ENCODE measurements at regions not wholly inside any gene's neighbourhood (a gene's known extent, or its start where the extent isn't known, plus 50 kb on each side); places are given as distances from the start of the nearest gene placed in this dataset.
"Not testable (repeated sequence)": the region's sequence is repeated elsewhere in the genome, so short reads cannot be mapped to it uniquely, and the experiment has no call there.

DNA sequence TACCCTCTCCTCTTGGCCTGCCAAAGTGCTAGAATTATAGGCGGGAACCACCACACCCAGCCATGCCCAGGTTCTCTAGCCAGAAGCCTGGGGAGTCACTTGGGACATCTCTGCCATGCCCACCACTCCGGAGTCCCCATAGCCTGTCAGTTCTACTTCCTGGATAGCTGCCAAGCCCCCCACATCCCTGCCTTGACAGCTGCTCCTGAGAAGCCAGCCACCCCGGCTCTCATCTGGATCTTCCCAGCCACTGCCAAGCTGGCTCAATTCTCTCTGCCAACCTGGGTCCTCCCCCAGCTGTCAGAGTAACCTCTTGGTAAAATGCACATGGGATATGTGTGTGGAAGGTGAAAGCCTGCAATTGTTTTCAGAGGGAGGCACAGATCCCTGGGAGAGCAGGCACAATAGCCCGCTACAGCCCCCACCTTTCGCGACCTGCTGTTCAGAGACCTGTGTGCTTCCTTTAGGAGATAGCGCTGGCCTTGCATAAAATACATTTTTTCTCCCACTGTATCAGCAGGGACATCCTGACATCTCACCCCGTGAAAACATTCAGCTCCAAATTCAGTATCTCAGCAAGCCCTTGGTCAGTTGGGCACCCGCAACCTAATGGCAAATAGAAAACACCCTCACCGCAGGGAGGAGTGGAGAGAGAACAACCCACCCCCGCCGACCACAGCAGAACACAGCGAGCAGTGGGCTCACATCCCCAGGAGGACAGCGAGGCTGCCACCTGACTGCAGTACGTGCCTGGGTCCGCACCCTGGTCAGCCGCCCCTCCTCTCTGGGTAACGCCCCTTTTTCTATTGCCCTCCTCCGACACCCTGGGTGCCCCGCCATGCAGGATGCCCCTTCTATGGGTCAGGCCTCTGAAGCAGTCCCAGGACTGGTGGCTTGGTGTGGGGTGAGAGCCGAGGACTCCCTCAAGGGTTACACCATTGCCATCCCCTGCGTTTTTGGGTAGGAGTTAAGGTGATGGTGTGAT, 1342.2 kb downstream of the BRD1 start:
- peak; percentile 10 for DNase-seq

DNA sequence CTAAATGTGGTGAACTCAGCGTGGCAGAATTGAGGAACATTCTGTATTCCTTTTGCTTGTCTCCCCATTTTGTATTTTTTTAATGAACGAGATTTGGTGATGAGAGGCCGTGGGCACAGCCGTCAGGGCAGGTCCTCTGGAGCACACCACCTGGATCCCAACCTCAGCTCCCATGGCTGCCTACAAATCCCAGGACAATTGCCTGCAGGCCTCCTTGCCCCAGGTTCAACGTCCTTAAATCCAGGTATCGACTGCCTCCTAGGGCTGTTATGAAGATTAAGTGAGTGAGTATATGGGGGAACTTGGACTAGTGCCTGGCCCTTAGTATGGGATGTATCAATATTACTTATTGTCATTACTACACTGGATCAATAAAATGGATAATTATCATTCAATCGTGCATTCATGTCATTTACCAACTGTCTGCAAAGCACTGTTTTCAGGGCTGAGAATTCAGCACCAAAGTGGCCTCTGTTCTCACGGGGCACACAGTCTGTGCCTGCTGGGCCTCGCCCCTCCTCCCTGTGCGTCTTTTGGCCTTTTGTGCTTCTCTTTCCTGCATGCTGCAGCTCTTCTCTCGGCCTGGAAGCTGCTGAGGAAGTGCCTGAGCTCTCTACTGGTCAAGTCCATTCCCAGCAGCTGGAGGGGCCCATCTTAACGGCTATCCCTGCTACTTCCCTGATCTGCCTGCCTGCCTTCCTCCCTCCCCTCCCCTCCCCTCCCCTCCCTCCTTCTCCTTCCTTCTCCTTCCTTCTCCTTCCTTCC, 1343.7 kb downstream of the BRD1 start:
- DNase-seq, result no peak

DNA sequence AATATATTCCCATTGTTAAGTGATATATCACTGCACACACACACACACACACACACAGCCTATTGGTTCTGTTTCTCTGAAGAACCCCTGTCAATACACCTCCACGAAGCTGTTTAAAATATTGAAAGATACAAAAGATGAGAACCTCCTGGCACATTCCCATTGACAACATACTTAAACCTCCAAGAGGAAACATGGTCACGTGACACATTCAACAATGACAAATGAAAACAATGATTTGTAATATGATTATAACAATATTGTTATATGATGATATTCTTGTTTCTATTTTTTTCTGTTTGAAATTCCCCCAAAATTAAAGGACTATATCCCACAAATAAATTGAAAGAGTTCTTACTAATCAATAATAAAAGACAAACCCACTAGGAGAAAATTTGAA, 1344.9 kb downstream of the BRD1 start:
- DNase-seq, result no peak

DNA sequence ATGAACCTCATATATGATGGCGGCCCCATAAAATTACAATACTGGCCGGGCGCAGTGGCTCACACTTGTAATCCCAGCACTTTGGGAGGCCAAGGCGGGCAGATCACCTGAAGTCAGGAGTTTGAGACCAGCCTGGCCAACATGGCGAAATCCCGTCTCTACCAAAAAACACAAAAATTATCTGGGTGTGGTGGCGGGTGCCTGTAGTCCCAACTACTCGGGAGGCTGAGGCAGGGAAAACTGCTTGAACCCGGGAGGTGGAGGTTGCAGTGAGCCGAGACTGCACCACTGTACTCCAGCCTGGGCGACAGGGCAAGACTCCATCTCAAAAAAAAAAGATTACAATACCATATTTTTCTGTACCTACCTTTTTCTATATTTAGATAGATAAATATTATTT, 1345.5 kb downstream of the BRD1 start:
- DNase-seq, result not testable (repeated sequence)

DNA sequence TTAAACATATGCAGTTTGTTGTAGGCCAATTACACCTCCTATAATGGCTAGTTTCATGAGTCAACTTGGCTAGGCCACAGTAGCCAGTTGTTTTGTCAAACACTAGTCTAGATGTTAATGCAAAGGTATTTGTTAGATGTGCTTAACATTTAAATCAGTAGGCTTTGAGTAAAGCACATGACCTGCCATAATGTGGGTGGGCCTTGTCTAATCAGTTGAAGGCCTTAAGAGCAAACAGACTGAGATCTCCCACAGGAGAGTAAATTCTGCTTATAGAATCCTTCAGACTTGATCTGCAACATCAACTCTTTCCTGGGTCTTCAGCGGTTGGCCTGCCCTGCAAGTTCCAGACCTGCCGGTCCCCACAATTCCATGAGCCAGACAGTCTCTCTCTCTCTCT, 1345.9 kb downstream of the BRD1 start:
- no peak for DNase-seq

DNA sequence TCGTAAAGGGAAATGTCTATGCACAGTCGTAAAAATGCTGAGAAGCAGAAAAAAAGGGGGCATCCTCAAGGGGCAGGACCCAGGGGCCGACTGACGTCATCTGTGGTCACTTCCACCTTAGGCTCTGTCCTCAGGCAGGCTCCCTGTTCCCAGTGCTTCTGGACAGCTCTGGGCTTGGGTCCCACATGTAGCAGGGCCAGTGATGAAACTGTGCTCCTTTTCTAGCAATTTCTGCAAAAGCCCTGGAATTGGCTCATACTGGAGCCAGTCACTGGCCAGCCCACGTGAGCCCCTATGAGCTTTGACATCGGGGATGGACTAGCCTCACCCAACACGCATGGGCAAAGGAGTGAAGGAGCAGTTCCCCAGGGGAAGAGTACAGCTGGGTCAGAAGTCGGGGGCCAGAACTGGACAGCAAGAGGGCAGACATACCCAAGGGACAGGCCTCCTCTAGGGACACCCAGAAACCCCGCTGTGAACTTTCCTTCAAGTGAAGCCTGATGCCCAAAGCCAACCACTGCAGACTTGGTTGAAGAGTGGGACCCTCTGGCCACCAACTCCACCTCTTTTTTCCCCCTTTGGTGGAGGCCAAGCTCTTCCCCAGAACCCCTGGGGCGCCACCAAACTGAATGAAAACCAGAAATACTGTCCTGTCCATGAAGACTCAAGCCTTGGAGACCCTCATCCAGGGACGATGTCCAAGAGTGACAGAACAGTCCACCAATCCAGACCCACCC, 1349.0 kb downstream of the BRD1 start:
- no peak for DNase-seq

DNA sequence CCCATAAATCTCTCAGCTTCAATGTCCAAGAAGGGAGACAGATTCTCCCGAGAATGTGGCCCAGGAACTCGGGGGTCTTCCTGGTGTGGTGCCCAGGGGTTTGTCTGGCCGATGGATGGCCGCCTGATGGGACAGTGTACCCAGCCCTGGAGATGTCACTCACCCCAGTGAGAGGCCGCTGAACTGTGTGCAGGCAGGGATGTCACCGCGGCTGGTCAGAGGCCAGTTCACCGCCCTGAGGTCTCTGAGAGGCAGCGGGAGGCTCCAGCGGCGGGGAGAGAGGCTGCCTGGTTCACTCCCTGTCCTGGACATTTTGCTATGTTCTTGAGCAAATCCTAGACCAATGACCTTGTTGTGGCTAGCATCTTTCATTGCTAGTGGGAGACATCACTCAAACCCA, 1349.5 kb downstream of the BRD1 start:
- no peak for DNase-seq

DNA sequence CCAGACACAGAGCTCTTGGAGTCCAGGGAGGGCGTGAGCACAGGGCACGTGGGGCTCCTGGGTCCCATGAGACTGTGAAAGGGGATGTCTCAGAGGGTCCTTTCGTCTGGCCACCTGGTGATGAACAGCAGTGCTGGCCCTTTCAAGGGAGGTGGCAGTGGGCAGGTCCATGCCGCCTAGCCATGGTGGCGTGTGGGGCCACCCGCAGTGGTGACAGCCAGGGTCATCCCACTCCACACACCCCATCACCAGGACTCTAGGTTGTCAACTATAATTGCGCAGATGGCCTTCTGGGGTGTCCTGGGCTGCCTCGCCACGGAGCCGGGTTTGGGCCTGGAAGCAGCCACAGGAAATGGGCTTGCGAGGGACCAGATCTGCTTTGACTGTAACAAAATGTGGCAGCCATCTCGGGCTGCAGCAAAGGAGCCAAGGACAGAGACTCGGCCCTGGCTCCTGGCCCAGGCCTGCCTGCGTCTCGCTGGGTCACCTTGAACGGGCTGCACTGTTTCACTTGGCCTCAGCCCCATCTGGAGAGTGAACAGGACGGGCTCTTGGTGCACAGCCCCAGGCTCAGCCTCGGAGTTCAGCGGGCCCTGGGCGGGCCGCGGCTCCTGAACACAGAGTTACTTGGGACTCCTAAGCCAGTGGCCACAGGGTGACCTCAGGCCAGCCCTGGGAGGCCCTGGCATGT, 1350.5 kb downstream of the BRD1 start:
- no peak for DNase-seq

DNA sequence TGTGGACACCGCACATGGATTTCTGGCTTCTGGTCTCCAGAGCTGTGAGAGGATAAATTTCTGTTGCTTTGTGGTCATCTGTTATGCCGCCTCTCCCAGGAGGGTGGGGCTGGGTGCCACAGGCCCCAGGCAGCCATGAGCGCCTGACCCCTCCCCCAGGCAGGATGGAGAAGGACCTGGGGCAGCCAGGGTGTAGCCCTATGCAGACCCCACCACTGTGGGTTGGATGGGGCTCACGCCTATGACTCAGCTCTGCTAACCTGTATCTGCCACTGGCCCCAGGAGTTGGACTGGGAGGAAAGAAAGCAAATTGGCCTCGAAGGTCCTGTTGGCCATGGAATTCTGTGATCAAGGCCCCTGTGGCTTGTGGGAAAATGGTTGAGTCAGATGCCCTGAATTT, 1351.1 kb downstream of the BRD1 start:
- DNase-seq, result no peak

DNA sequence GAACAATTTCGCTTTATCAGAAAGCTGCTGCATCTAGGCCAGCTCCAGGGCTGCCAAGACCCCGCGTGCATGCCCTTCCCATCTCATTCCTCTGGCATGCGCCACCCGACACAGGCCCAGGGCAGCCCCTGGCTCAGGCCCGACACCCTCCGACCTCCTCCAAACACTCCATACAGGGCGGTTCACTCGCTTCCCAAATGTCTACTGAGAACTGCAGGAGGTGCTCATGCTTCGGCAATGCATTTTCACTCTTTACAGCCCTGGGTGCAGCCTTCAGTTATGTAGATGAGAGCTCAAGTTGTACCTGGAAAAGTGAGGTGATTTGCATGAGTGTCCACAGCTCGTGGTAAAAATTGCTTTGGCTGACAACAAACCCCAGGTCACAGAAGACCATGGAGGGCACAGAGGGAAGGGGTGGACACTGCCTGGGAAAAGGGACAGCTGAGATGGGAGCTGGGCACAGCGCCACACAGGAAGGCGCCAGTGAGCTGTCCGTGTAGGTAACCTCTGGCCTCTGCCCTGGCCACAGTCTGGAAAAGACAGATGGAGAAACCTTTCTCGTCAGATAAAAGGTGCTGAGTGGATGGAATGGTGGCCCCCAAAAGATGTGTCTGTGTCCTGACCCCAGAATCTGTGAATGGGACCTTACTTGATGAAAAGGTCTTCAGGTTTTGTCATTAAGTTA, 1351.9 kb downstream of the BRD1 start:
- DNase-seq, result no peak

DNA sequence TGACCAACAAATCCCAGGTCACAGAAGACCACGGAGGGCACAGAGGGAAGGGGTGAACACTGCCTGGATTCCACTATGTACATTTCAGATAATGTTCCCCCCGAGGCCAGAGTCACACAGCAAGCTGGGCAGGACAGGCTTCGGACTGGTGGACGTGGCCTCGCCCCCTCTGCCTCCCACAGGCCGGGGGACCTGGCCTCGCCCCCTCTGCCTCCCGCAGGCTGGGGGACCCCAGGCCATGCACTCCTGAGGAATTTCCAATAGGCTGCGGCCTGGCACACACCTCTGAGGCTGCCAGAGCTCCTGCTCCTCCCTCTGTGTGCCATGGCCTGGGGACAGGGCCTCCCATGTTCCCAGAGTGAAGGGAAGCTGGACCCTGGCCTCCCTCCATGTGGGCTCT, 1352.8 kb downstream of the BRD1 start:
- no peak for DNase-seq

DNA sequence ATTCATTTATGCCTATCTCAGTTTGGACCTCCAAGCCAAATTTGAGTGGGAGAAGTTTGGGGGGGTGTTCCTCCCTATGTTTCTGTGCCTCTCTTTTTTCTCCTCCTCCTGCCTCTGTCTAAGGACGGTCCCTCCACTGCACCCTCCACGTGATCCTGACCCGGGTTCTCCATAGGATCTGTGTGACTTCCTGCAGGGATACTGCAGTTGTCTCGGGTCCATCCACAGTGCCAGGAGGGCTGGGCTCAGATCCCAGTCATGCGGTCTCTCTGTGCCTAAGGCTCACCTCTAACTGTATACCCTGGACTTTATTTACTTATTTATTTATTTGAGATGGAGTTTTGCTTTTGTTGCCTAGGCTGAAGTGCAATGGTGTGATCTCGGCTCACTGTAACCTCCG, 1354.5 kb downstream of the BRD1 start:
- no peak for DNase-seq

DNA sequence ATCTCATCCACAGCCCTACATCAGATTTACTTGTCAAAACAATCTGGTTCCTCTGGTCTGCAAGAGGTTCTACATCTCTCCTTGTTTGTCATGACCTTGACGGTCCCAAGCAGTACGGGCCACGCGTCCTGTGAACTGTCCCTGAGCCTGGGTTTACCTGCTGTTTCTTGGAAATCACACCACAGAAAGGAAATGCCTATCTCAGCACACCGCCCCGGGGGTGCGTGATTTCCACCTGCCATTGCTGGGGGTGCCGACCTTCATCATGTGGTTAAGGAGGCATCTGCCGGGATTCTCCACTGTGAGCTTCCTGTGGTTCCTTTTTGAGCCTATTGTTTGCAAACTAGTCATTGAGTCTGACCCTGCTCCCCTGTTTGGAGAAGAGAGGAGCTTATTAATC, 1363.4 kb downstream of the BRD1 start:
- peak; percentile 6 for DNase-seq

DNA sequence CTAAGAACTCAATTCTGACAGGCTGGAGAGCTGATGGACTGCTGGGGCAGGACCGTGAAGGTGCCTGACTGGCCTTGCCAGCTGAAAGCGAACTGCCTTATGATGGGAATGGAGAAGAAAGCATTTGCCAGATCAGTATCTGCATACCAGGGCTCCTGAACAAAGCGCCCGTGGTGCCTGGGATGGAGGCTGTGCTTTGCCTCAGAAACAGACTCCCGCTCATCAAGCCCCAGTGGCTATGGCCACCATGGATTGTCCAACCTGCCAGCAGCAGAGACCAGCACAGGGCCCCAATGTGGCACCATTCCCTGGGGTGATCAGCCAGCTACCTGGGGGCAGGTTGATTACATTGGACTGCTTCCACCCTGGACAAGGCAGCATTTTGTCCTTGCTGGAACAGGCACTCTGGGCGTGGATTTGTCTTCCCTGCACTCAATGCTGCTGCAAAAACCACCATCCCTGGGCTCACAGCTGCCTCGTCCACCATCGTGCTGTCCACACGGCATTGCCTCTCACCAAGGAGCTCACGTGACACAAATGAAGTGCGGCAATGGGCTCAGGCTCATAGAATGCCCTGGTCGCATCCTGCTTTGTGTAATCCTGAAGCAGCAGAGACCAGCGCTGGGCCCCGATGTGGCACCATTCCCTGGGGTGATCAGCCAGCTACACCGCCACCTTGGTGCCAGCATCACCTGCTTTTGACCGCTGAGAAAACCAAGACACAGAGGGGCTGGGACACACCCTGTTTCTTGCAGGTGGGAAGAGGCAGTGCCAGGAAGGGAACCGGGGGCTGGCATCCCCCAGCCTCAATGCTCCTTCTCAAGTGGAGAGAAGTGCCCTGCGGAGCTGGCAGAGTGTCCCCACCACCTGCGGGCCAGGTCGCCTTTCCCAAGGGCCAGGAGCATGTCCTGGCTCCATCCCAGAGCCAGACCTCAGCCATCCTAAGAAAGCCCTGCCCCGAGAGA, 1367.5 kb downstream of the BRD1 start:
- DNase-seq, result no peak

DNA sequence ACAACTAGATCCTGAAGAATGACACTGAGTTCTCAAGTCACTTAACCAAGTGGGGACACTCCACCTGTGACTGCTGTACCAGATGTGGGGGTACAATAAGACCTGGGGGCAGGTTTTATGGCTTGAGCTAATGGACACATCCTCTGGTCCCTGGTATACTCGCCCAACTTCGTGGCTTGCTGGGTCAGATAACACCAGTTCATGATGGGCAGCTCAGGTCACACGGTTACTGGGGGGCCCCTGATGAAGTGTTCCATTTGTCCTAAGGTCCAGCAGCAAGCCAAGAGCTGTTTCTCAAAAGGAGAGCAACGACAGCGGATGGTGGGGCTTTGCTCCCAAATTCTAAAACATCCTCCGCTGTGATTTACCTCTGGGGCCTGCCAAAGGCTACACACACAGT, 1368.4 kb downstream of the BRD1 start:
- no peak for DNase-seq

DNA sequence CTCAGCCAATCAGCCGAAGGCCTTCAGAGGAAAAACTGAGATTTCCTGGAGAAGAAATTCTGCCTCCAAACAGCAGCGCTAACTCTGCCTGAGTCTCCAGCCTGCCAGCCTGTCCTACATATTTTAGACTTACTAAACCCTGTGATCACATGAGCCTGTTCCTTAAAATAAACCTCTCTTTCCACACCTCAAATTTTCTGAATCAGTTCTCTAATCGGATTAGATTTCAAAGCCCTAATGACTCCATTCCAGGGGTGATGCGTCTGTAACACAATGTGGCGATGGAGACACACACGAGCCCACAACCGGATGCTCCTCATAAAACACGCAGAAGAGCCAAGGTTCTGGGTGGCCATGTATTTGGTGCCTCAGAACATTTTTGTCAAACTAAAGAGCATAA, 1371.2 kb downstream of the BRD1 start:
- DNase-seq, result no peak

DNA sequence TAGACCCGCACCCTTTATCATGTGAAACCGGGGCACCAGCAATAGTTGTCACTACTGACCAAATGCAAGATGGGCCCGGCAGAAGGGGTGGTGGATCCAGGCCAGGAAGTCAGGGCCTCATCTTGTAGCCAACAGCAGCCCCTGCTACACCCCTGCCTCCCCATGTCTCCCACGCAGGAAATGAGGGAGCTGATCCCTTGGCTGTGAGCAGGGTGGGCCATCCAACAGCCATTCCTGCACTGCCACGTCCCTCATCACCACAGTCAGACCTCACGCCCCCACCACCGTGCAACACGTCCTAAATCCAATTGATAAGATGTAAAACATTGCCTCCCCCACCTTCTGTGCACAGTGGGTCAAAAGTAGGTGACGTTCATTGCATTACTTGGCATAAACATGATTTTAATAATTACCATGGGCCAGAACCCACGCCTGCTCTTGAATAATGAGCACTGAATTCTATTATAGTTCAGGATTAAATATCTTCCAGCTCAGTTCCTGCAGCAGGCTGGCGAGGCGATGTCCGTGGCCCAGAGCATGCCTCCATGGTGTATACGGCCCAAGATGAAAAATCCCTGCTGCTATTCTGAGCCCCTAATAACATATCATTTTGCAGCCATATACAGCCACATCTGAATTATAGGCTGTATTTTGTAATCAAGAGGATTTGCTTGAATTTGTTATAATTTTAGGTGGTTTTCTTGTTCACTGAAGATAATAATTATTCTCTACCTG, 1373.8 kb downstream of the BRD1 start:
- DNase-seq, result no peak

DNA sequence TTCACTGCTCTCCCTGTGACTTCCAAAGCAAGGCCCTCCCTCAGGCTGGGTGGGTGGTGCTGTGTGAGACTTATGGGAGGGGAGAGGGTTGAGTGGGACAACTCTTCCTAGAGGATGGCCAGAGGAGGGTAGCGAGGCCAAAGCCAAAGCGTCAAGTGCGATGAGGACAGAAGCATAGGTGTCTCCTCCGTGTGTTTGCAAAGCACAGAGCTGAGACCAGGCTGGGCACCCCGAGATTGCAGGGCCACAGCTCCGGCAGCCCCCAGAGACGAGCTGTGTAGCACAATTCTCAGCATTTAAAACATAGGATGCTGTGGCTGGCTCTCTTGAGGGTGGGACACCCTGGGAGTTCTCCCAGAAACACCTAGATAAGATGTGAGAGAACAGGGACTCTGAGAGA, 1374.5 kb downstream of the BRD1 start:
- DNase-seq, result no peak

DNA sequence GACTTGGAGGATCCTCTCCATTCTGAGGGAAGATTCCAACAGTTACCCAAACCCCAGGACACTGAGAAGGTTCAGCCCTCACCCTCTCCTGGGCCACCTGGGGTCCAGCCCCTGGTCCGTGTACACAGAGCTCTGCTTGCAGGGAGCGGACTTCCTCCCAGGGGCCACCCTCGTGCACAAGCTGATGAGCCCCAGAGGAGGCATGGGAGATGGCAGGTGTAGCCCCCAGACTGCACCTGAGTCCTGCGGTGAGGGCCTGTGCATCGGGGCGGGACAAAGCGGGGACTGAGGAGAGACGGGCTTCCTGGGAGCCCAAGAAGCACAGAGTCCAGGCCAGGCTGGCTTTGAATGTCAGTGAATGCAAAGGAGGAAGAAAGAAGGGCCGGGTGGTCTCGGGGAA, 1374.9 kb downstream of the BRD1 start:
- no peak for DNase-seq

DNA sequence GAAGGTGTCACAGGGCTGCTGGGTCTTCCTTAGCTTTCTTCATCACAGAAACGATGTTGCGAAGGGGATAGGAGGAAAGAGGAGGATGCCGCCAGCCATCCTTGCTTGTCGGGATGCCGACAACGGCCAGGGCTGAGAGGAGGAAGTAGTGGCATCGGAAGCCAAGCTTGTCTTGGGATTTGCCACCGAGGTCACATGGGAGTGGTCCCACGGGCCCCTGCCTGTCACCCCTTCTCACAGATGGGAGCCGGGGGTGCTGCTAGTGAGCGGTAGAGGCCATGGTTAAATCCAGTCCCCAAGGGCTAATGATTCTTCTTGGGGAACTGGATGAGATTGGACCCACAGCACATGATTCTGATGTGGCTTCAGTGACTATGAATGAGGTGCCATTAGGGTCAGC, 1375.8 kb downstream of the BRD1 start:
- no peak for DNase-seq

Data from NCI-H345 (cell line).